GM23338 (cell line): ENCODE measurements at regions not wholly inside any gene's neighbourhood (a gene's known extent, or its start where the extent isn't known, plus 50 kb on each side); places are given as distances from the start of the nearest gene placed in this dataset.

Experiments
- CREB1 ChIP-seq: fragments of 250-450 bp; sonication (Bioruptor Pico); IDR thresholded peaks from 2 replicates; pipeline ENCODE4 v1.5.0; 2020; ENCODE audit warnings: low read depth, mild to moderate bottlenecking, moderate library complexity
- CTCF ChIP-seq, 2 experiments: fragments of 200-600 bp in 1 of 2; sonication (generic) in 1 of 2; conservative IDR thresholded peaks; 2 replicates each; pipeline versions ENCODE4 v1.5.1 to v1.6.1; 2016 to 2017; ENCODE audit warnings: antibody characterized with exemption in 2 of 2, low read depth in 2 of 2, mild to moderate bottlenecking in 2 of 2, moderate library complexity in 1 of 2
- ETS1 ChIP-seq: IDR thresholded peaks from 2 replicates; pipeline ENCODE4 v1.6.1; 2016; ENCODE audit warnings: antibody characterized with exemption
- EZH2 ChIP-seq: fragments of 200-600 bp; sonication (generic); IDR thresholded peaks from one replicate; pipeline ENCODE4 v1.8.0; 2017; ENCODE audit warnings: antibody characterized with exemption, mild to moderate bottlenecking, low read depth; ENCODE audit not compliant: unreplicated experiment
- EZH2phosphoT487 ChIP-seq: fragments of 200-600 bp; sonication (generic); IDR thresholded peaks from one replicate; pipeline ENCODE4 v1.8.1; 2018; ENCODE audit warnings: antibody characterized with exemption; ENCODE audit not compliant: unreplicated experiment
- JUNB ChIP-seq: IDR thresholded peaks from one replicate; pipeline ENCODE4 v1.6.1; 2016; ENCODE audit warnings: antibody characterized with exemption; ENCODE audit not compliant: unreplicated experiment
- NANOG ChIP-seq: IDR thresholded peaks from 2 replicates; pipeline ENCODE4 v1.6.1; 2016; ENCODE audit warnings: antibody characterized with exemption, borderline replicate concordance
- POLR2AphosphoS5 ChIP-seq: IDR thresholded peaks from 2 replicates; pipeline ENCODE4 v1.6.1; 2016; ENCODE audit warnings: antibody characterized with exemption, low read depth
- REST ChIP-seq: IDR thresholded peaks from one replicate; pipeline ENCODE4 v1.6.1; 2018; ENCODE audit warnings: antibody characterized with exemption; ENCODE audit not compliant: unreplicated experiment
- STAT1 ChIP-seq: IDR thresholded peaks from one replicate; pipeline ENCODE4 v1.6.1; 2016; ENCODE audit warnings: antibody characterized with exemption; ENCODE audit not compliant: unreplicated experiment
- ZNF114 ChIP-seq: fragments of 250-450 bp; sonication (Bioruptor Pico); IDR thresholded peaks from 2 replicates; pipeline ENCODE4 v1.5.0; 2020; ENCODE audit warnings: mild to moderate bottlenecking, moderate library complexity
- ZNF331 ChIP-seq: fragments of 250-450 bp; sonication (Bioruptor Pico); IDR thresholded peaks from 2 replicates; pipeline ENCODE4 v1.5.0; 2020; ENCODE audit warnings: low read depth, mild to moderate bottlenecking, moderate library complexity
- ZNF462 ChIP-seq: fragments of 250-450 bp; sonication (Bioruptor Pico); IDR thresholded peaks from 2 replicates; pipeline ENCODE4 v1.5.0; 2020; ENCODE audit warnings: mild to moderate bottlenecking, moderate library complexity

GRCh38 chr18:1917569-1917968, 653.7 kb downstream of the METTL4 start:
- TF ChIP-seq CTCF (conservative IDR thresholded peaks at IDR 0.05; ENCODE audit: low read depth in 2 of 2) (no peak), EZH2 (no peak), CREB1 (CRISPR knock-in tag) (no peak), ETS1 (no peak), POLR2AphosphoS5 (no peak), EZH2phosphoT487 (no peak), REST (no peak), STAT1 (no peak), JUNB (no peak), ZNF331 (no peak), NANOG (no peak), ZNF462 (no peak), ZNF114 (CRISPR knock-in tag) (no peak)
